T47D (cell line): ENCODE measurements at regions not wholly inside any gene's neighbourhood (a gene's known extent, or its start where the extent isn't known, plus 50 kb on each side); places are given as distances from the start of the nearest gene placed in this dataset.

Experiments
- DNase-seq, 2 experiments: peaks; one replicate each; pipeline versions ENCODE4 v3.0.0 to v3.0.0-alpha.2; 2011 to 2012; ENCODE audit warnings: low read depth in 1 of 2, low spot score in 1 of 2
- JUND ChIP-seq: IDR thresholded peaks from 2 replicates; pipeline ENCODE4 v1.6.1; 2012; ENCODE audit warnings: low read depth
- in situ Hi-C: cut with HindIII; loops from 2 replicates; pipeline ENCODE4 v1.10.0; 2016; ENCODE audit warnings: low sequenced_read_pairs, low pct_unique_long_range_greater_than_20kb

DNA sequence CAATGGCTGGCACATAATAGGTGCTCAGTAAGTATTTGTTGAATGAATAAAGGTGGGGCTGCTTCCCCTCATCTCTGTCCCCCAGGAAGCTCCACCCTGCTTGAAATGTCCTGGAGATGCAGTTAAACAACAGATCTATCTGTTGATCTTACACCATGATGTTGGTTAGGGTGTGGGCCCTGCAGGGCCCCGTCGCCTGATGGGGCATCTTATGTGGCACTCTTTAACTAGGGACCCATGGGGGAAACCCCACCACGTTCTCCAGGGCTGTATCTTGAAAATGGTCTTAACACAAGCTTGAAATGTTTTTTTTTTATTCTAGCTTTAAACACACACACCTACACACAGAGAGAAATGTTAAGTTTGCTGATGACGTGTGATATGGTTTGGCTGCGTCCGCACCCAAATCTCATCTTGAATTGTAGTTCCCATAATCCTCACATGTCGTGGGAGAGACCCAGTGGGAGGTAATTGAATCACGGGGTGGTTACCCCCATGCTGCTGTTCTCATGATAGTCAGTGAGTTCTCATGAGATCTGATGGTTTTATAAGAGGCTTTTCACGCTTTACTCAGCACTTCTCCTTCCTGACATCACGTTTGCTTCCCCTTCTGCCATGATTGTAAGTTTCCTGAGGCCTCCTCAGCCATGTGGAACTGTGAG lies 741.7 kb downstream of the VRK1 start:
- TF ChIP-seq JUND: no peak
- in situ Hi-C loops: no loop called here

DNA sequence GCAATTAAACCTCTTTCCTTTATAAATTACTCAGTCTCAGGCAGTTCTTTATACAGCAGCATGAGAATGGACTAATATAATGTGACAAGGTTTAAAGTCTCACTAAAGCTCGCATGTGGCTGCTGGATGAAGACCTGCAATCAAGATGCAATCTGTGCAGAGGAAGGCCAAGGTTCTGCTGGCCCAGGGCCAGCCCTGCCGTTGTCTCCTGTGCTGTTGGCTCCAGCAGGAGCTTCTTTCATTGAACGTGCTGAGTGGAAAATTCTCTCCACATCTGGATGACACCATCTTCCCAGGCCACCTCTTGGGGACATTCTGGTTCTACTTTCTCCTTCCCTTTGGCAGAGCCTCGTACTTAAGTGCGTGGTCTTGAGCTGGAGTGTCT lies 742.2 kb downstream of the VRK1 start:
- no peak for DNase-seq
- in situ Hi-C loops: no loop called here
- no peak for TF ChIP-seq JUND

More for the DNA sequence above, 741.7 kb downstream of the VRK1 start:
- no peak for DNase-seq

GRCh38 chr14:97539884-97540283 lies 742.7 kb downstream of the VRK1 start:
- in situ Hi-C loops: no loop called here
- TF ChIP-seq JUND: no peak

GRCh38 chr14:97543221-97543620 lies 746.0 kb downstream of the VRK1 start:
- no peak for DNase-seq
- no peak for TF ChIP-seq JUND
- in situ Hi-C loops: no loop called here

More at GRCh38 chr14:97539884-97540283, 742.7 kb downstream of the VRK1 start:
- DNase-seq: no peak

DNA sequence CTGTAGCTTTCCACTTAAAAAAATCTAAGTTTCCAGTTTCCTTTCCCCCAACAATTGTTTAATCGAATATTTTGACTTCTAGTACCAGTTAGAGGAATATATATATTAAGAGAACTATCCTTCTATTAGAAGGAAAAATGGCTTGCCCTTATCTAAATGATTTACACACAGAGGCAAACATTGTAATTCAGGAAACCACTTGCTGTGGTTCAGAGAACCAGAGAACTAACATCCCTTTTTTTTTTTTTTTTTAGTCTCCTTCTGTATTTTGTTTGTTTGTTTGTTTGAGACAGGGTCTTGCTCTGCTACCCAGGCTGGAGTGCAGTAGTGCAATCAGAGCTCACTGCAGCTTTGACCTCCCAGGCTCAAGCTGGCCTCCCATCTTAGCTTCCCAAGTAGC lies 746.6 kb downstream of the VRK1 start:
- in situ Hi-C loops: no loop called here
- DNase-seq: no peak
- TF ChIP-seq JUND: no peak

DNA sequence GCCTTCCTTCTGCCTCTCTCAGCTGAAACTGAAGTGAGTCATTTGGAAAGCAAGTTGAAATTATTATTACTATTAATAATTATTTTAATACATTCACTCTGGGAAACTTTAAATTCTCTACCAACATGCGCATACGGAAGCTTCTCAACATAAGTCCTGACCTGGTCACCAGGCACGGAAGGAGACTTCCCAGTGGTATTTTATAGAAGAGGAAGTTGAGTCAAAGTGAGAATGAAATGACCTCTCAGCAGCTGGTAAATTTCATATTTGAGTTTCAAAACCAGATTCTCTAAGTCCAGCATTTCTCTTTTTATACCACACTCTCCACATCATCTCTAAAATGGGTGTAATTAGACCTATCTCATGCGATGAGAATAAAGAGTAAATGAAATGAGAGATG lies 747.4 kb downstream of the VRK1 start:
- no peak for DNase-seq
- no peak for TF ChIP-seq JUND
- in situ Hi-C loops: no loop called here

GRCh38 chr14:97546491-97547230 lies 749.5 kb downstream of the VRK1 start:
- TF ChIP-seq JUND: no peak
- DNase-seq: no peak
- in situ Hi-C loops: no loop called here

- in situ Hi-C loops: no loop called here
- no peak for TF ChIP-seq JUND
- DNase-seq: no peak
Observed at GRCh38 chr14:97550463-97550862, 753.3 kb downstream of the VRK1 start.

GRCh38 chr14:97554597-97554996 lies 757.4 kb downstream of the VRK1 start:
- in situ Hi-C loops: no loop called here
- no peak for DNase-seq

DNA sequence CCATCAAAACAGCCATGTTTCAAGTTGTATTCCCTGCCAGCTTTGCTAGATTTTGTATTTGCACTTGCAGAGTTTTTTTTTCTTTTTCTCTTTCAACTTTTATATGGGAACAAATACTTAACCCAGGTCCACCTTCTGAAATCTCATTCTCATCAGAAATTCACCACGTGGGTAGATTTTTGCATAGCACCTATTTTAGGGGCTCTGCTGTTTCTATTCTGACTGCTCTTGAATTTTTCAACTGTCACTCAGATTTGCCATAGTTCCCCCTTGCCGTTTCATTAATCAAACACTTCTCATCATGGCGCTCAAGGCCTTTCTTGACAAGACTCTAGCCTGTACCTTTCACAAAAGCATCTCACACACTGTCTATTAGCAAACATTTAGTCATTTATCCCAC lies 767.2 kb downstream of the VRK1 start:
- DNase-seq: no peak
- in situ Hi-C loops: no loop called here

More at GRCh38 chr14:97554597-97554996, 757.4 kb downstream of the VRK1 start:
- TF ChIP-seq JUND: no peak

DNA sequence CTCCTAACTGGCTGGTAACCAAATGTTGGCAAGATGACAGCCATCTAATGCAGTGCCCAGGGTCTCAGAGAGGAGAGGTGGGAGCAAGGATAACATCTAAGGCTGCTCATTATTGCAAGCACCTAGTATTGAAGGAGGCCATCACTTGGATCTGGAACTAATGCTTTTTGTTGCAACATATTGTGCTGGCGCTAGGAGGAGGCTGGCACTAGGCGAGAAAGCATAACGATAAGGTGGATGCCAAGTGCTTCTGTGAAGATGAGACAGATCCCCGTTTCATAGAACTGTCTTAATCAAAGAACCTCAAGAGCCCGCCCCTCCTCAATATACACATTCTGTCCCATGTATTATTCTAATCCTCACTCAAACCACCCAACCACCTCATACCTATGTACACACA lies 774.0 kb downstream of the VRK1 start:
- no peak for DNase-seq
- no peak for TF ChIP-seq JUND
- in situ Hi-C loops: no loop called here

More for the DNA sequence above, 767.2 kb downstream of the VRK1 start:
- TF ChIP-seq JUND: no peak

DNA sequence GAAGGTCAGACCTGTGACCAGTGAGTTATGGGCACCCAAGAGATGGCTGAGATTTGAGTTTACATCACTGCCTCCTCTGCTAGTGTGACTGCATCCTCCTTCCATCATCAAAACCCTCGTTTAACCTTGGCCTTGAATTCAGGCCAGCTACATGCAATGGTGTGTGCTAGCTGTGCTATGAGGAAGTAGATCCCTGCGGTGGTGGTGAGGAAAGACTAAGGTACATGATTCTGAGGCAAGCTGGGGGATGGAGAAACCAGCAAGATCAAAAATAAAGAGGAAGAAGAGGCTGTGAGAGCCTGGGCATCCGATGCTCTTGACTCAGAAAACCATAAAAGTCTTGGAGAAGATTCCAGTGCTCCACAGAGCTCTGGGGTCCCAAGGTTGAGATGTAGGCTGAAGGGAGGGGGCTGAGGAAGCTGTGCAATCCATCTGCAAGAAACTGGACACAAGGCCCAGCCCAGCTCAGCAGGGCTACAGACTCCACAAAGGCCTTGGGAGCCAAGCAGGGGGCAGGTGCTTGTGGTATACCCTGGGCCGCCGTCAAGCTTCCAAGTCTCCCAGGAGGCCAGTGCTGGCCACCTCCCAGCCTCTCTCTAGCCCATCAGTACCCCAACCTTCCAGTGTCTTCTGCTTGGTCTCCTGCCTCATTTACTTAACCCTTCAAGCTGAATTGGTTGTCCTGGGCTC lies 774.8 kb downstream of the VRK1 start:
- no peak for DNase-seq
- in situ Hi-C loops: no loop called here
- no peak for TF ChIP-seq JUND
